SK-N-SH (cell line): ENCODE measurements at regions not wholly inside any gene's neighbourhood (a gene's known extent, or its start where the extent isn't known, plus 50 kb on each side); places are given as distances from the start of the nearest gene placed in this dataset.

Experiments used
- CTCF ChIA-PET: fragments of 300-600, 350-600 bp; formaldehyde crosslinking; extraction: SDS; loops from one replicate; lab custom pipeline; 2021; lab: Yijun Ruan, JAX
- POLR2A ChIA-PET: fragments of 350-600 bp; sonication (Branson Sonifier 250); formaldehyde crosslinking; extraction: SDS; loops from one replicate; lab custom pipeline; 2020; ENCODE audit warnings: antibody characterized with exemption, inconsistent platforms; lab: Yijun Ruan, JAX
- DNase-seq: peaks from one replicate; pipeline ENCODE4 v3.0.0; 2012
- H2AFZ ChIP-seq: fragments of 200-600 bp; sonication (generic); 2 replicates; pipeline ENCODE4 v1.8.1; 2016; ENCODE audit warnings: antibody characterized with exemption, mild to moderate bottlenecking, low read depth
- H3F3A ChIP-seq: fragments of 200-600 bp; sonication (generic); replicated peaks from 2 replicates; pipeline ENCODE3; 2016; ENCODE audit warnings: antibody characterized with exemption, mild to moderate bottlenecking; ENCODE audit not compliant: insufficient read depth
- H3K27ac ChIP-seq, 2 experiments: fragments of 200-500 bp in 1 of 2; fragments of 200-600 bp in 1 of 2; sonication (Bioruptor generic) in 1 of 2; sonication (generic), shearing (Covaris generic) in 1 of 2; 2 replicates each; pipeline versions ENCODE4 v1.5.1 to v1.6.1; 2014 to 2016; ENCODE audit warnings: low read depth in 2 of 2, inconsistent platforms in 1 of 2, low read length in 1 of 2, mild to moderate bottlenecking in 1 of 2, mixed read lengths in 1 of 2
- H3K27me3 ChIP-seq: fragments of 200-600 bp; sonication (generic), shearing (Covaris generic); 2 replicates; pipeline ENCODE4 v1.6.1; 2016; ENCODE audit warnings: mixed run types; ENCODE audit not compliant: insufficient read depth
- H3K36me3 ChIP-seq, 2 experiments: fragments of 200-500 bp in 1 of 2; fragments of 200-600 bp in 1 of 2; sonication (Bioruptor generic) in 1 of 2; sonication (generic) in 1 of 2; replicated peaks in 1 of 2; 2 replicates each; pipeline versions ENCODE3 to v1.5.1; 2014 to 2016; ENCODE audit warnings: low read length in 1 of 2, mild to moderate bottlenecking in 1 of 2; ENCODE audit not compliant: insufficient read depth in 2 of 2, control insufficient read depth in 1 of 2
- H3K4me1 ChIP-seq, 2 experiments: fragments of 200-500 bp in 1 of 2; fragments of 200-600 bp in 1 of 2; sonication (Bioruptor generic) in 1 of 2; sonication (generic), shearing (Covaris generic) in 1 of 2; 2 replicates each; pipeline versions ENCODE4 v1.5.1 to v1.6.1; 2014 to 2016; ENCODE audit warnings: low read depth in 1 of 2, low read length in 1 of 2, mixed run types in 1 of 2; ENCODE audit not compliant: insufficient read depth in 2 of 2, control insufficient read depth in 1 of 2
- H3K4me2 ChIP-seq: fragments of 200-600 bp; sonication (generic), shearing (Covaris generic); 2 replicates; pipeline ENCODE4 v1.6.1; 2017; ENCODE audit warnings: mixed run types
- H3K4me3 ChIP-seq, 2 experiments: fragments of 200-500 bp in 1 of 2; fragments of 200-600 bp in 1 of 2; sonication (Bioruptor generic) in 1 of 2; sonication (generic), shearing (Covaris generic) in 1 of 2; 2 replicates each; pipeline versions ENCODE4 v1.5.1 to v1.8.1; 2014 to 2016; ENCODE audit warnings: low read depth in 2 of 2, inconsistent platforms in 1 of 2, low read length in 1 of 2, mild to moderate bottlenecking in 1 of 2, mixed read lengths in 1 of 2, moderate library complexity in 1 of 2
- H3K79me2 ChIP-seq: fragments of 200-600 bp; sonication (generic); 2 replicates; pipeline ENCODE4 v1.8.1; 2017; ENCODE audit warnings: mild to moderate bottlenecking; ENCODE audit not compliant: insufficient read depth
- H3K9ac ChIP-seq: fragments of 200-600 bp; sonication (generic); 2 replicates; pipeline ENCODE4 v1.6.1; 2017; ENCODE audit warnings: mixed run types
- H3K9me2 ChIP-seq: fragments of 200-600 bp; sonication (generic); 2 replicates; pipeline ENCODE4 v1.6.1; 2017; ENCODE audit warnings: mixed run types
- H3K9me3 ChIP-seq: fragments of 200-600 bp; sonication (generic); 2 replicates; pipeline ENCODE4 v1.6.1; 2017; ENCODE audit warnings: mixed run types, mild to moderate bottlenecking, moderate library complexity
- H4K20me1 ChIP-seq: fragments of 200-600 bp; sonication (generic); 2 replicates; pipeline ENCODE4 v1.6.1; 2017; ENCODE audit warnings: mild to moderate bottlenecking, mixed run types; ENCODE audit not compliant: insufficient read depth
- CHD2 ChIP-seq: fragments of 150-350 bp; IDR thresholded peaks from 2 replicates; pipeline ENCODE4 v1.6.1; 2018; ENCODE audit warnings: low read length; ENCODE audit not compliant: partially characterized antibody
- ELF1 ChIP-seq: IDR thresholded peaks from 2 replicates; pipeline ENCODE4 v1.4.0; 2012
- EP300 ChIP-seq, 2 experiments: IDR thresholded peaks; 2 replicates each; pipeline versions ENCODE4 v1.4.0 to v1.6.1; 2012; ENCODE audit warnings: borderline replicate concordance in 1 of 2, low read depth in 1 of 2, low read length in 1 of 2
- EZH2phosphoT487 ChIP-seq: fragments of 200-600 bp; sonication (generic); IDR thresholded peaks from 2 replicates; pipeline ENCODE4 v1.6.1; 2017; ENCODE audit warnings: low read depth, mixed run types, mild to moderate bottlenecking, antibody characterized with exemption, moderate library complexity, borderline replicate concordance
- FOSL2 ChIP-seq: IDR thresholded peaks from 2 replicates; pipeline ENCODE4 v1.4.0; 2012; ENCODE audit warnings: low read depth, mild to moderate bottlenecking, moderate library complexity, borderline replicate concordance
- GABPA ChIP-seq: IDR thresholded peaks from 2 replicates; pipeline ENCODE4 v1.4.0; 2012; ENCODE audit warnings: low read depth, mild to moderate bottlenecking
- IRF3 ChIP-seq: fragments of 150-350 bp; IDR thresholded peaks from 2 replicates; pipeline ENCODE4 v1.6.1; 2016; ENCODE audit warnings: mild to moderate bottlenecking, low read depth, low read length
- JUND ChIP-seq: IDR thresholded peaks from 2 replicates; pipeline ENCODE4 v1.4.0; 2012
- MAX ChIP-seq: IDR thresholded peaks from 2 replicates; pipeline ENCODE4 v1.4.0; 2012; ENCODE audit warnings: low read depth
- MXI1 ChIP-seq: IDR thresholded peaks from 2 replicates; pipeline ENCODE4 v1.6.1; 2012; ENCODE audit warnings: mild to moderate bottlenecking, low read depth, low read length, improper control_type of control experiment
- POLR2AphosphoS5 ChIP-seq: IDR thresholded peaks from 2 replicates; pipeline ENCODE4 v1.6.1; 2012; ENCODE audit warnings: low read depth, low read length
- RFX5 ChIP-seq: IDR thresholded peaks from 2 replicates; pipeline ENCODE4 v1.6.1; 2012; ENCODE audit warnings: mild to moderate bottlenecking, improper control_type of control experiment, low read length
- RXRA ChIP-seq: IDR thresholded peaks from 2 replicates; pipeline ENCODE4 v1.4.0; 2012; ENCODE audit warnings: low read depth, mild to moderate bottlenecking, borderline replicate concordance
- SMC3 ChIP-seq: IDR thresholded peaks from 2 replicates; pipeline ENCODE4 v1.6.1; 2012; ENCODE audit warnings: low read depth, low read length, improper control_type of control experiment
- TCF12 ChIP-seq: IDR thresholded peaks from 2 replicates; pipeline ENCODE4 v1.4.0; 2012
- YY1 ChIP-seq: IDR thresholded peaks from 2 replicates; pipeline ENCODE4 v1.4.0; 2012; ENCODE audit warnings: low read depth, mild to moderate bottlenecking
- WGBS: methylation state at CpG from one replicate; pipeline ENCODE4 v1.1.6; 2017; ENCODE audit warnings: low lambda C conversion rate; 5-methylcytosine and 5-hydroxymethylcytosine counted together
- TF ChIP-seq, protein P1 (sequence below): IDR thresholded peaks from 2 replicates; pipeline ENCODE4 v1.6.1; 2012; ENCODE audit warnings: mild to moderate bottlenecking, low read depth, low read length, moderate library complexity
- TF ChIP-seq, protein P2 (sequence below): IDR thresholded peaks from 2 replicates; pipeline ENCODE4 v1.4.0; 2012; ENCODE audit warnings: low read depth, borderline replicate concordance
- TF ChIP-seq, protein P3 (sequence below): fragments of 150-350 bp; IDR thresholded peaks from 2 replicates; pipeline ENCODE4 v1.6.1; 2017; ENCODE audit warnings: antibody characterized with exemption, low read length, low read depth, borderline replicate concordance

DNA sequence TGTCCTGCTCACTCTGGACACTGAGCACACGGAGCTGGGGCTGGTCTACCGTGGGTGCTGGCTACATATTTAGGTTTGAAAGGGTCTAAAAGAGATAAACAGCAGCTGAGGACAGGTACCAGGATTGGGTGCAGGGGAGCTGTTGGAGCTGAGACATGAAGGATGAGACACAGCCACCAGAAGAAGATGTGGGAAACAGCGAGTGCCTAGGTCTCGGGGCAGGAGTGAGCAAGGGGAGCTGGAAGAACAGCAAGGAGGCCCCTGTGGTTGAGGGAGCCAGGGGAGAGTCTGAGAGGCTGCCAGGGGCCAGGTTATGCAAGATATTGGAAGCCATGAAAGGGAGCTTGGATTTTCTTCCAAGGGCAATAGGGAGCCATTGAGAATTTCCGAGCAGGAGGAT is 434.0 kb upstream of the SULF2 start:
- H3K27ac ChIP-seq = no peak overlapping the region
- H4K20me1 ChIP-seq = no peaks in the 10 kb centered on the region
- H3K27me3 ChIP-seq = no peaks in the 10 kb centered on the region
- DNase-seq = no peak
- H3K4me3 ChIP-seq = no peak overlapping the region
- 58% methylated on average over 5 of the region's 5 CpGs for WGBS
- TF ChIP-seq GABPA (no peak), ELF1 (no peak), IRF3 (no peak), EP300 (IDR thresholded peaks at IDR 0.05; ENCODE audit: borderline replicate concordance in 1 of 2, low read depth in 1 of 2, low read length in 1 of 2) (no peak), SMC3 (no peak), CHD2 (no peak), TCF12 (no peak), RFX5 (no peak), FOSL2 (no peak), MAX (no peak), MXI1 (no peak), JUND (no peak), EZH2phosphoT487 (no peak), POLR2AphosphoS5 (no peak), YY1 (no peak), RXRA (no peak)
- TF ChIP-seq, protein P1, sequence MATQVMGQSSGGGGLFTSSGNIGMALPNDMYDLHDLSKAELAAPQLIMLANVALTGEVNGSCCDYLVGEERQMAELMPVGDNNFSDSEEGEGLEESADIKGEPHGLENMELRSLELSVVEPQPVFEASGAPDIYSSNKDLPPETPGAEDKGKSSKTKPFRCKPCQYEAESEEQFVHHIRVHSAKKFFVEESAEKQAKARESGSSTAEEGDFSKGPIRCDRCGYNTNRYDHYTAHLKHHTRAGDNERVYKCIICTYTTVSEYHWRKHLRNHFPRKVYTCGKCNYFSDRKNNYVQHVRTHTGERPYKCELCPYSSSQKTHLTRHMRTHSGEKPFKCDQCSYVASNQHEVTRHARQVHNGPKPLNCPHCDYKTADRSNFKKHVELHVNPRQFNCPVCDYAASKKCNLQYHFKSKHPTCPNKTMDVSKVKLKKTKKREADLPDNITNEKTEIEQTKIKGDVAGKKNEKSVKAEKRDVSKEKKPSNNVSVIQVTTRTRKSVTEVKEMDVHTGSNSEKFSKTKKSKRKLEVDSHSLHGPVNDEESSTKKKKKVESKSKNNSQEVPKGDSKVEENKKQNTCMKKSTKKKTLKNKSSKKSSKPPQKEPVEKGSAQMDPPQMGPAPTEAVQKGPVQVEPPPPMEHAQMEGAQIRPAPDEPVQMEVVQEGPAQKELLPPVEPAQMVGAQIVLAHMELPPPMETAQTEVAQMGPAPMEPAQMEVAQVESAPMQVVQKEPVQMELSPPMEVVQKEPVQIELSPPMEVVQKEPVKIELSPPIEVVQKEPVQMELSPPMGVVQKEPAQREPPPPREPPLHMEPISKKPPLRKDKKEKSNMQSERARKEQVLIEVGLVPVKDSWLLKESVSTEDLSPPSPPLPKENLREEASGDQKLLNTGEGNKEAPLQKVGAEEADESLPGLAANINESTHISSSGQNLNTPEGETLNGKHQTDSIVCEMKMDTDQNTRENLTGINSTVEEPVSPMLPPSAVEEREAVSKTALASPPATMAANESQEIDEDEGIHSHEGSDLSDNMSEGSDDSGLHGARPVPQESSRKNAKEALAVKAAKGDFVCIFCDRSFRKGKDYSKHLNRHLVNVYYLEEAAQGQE = no peak
- TF ChIP-seq, protein P2, sequence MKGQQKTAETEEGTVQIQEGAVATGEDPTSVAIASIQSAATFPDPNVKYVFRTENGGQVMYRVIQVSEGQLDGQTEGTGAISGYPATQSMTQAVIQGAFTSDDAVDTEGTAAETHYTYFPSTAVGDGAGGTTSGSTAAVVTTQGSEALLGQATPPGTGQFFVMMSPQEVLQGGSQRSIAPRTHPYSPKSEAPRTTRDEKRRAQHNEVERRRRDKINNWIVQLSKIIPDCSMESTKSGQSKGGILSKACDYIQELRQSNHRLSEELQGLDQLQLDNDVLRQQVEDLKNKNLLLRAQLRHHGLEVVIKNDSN = no peak
- TF ChIP-seq, protein P3, sequence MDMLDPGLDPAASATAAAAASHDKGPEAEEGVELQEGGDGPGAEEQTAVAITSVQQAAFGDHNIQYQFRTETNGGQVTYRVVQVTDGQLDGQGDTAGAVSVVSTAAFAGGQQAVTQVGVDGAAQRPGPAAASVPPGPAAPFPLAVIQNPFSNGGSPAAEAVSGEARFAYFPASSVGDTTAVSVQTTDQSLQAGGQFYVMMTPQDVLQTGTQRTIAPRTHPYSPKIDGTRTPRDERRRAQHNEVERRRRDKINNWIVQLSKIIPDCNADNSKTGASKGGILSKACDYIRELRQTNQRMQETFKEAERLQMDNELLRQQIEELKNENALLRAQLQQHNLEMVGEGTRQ = no peak
- no peaks in the 10 kb centered on the region; a peak in 1 of 4 replicates for H3K4me1 ChIP-seq
- H2AFZ ChIP-seq = no peak overlapping the region
- no peak overlapping the region for H3K4me2 ChIP-seq
- no peaks in the 10 kb centered on the region for H3K9me2 ChIP-seq
- ChIA-PET POLR2A (no interaction called here), CTCF (interaction anchor here (1.2 kb wide), 1 partner anchor 11 kb away, joined by 3 read pairs; no protein-coding TSS in a partner anchor)
- no peaks in the 10 kb centered on the region for H3F3A ChIP-seq
- no peaks in the 10 kb centered on the region for H3K79me2 ChIP-seq
- no peaks in the 10 kb centered on the region for H3K36me3 ChIP-seq
- no peak overlapping the region for H3K9ac ChIP-seq
- H3K9me3 ChIP-seq = no peaks in the 10 kb centered on the region
